ENCODE measurements at regions not wholly inside any gene's neighbourhood (a gene's known extent, or its start where the extent isn't known, plus 50 kb on each side); places are given as distances from the start of the nearest gene placed in this dataset.

GRCh38 chr15:35936284-35936683 is 390.3 kb upstream of the DPH6 start:
- no peak for DNase-seq (ENCODE audit: low read depth)
- no peak for TF ChIP-seq CTCF (IDR thresholded peaks at IDR 0.05; ENCODE audit: low read depth, low read length, missing control alignments)
- in situ Hi-C loops (cut with HindIII; ENCODE audit: low sequenced_read_pairs) = no loop called here

GRCh38 chr15:35937380-35937779 is 391.4 kb upstream of the DPH6 start:
- no peak for DNase-seq (ENCODE audit: low read depth)
- in situ Hi-C loops (cut with HindIII; ENCODE audit: low sequenced_read_pairs) = no loop called here
- no peak for TF ChIP-seq CTCF (IDR thresholded peaks at IDR 0.05; ENCODE audit: low read depth, low read length, missing control alignments)
- no peak overlapping the region for H3K4me3 ChIP-seq (ENCODE audit: low read depth, low read length)

More at GRCh38 chr15:35936284-35936683, 390.3 kb upstream of the DPH6 start:
- H3K4me3 ChIP-seq (ENCODE audit: low read depth, low read length) = no peak overlapping the region

GRCh38 chr15:35944945-35945585 is 399.1 kb upstream of the DPH6 start:
- TF ChIP-seq CTCF (IDR thresholded peaks at IDR 0.05; ENCODE audit: low read depth, low read length, missing control alignments) = no peak
- in situ Hi-C loops (cut with HindIII; ENCODE audit: low sequenced_read_pairs) = no loop called here
- no peak for DNase-seq (ENCODE audit: low read depth)
- H3K4me3 ChIP-seq (ENCODE audit: low read depth, low read length) = no peak overlapping the region

GRCh38 chr15:35953424-35953823 is 407.5 kb upstream of the DPH6 start:
- DNase-seq (ENCODE audit: low read depth) = no peak
- H3K4me3 ChIP-seq (ENCODE audit: low read depth, low read length) = no peak overlapping the region
- in situ Hi-C loops (cut with HindIII; ENCODE audit: low sequenced_read_pairs) = no loop called here
- TF ChIP-seq CTCF (IDR thresholded peaks at IDR 0.05; ENCODE audit: low read depth, low read length, missing control alignments) = no peak

GRCh38 chr15:35956056-35956455 is 410.1 kb upstream of the DPH6 start:
- no peak for TF ChIP-seq CTCF (IDR thresholded peaks at IDR 0.05; ENCODE audit: low read depth, low read length, missing control alignments)
- no peak overlapping the region for H3K4me3 ChIP-seq (ENCODE audit: low read depth, low read length)
- DNase-seq (ENCODE audit: low read depth) = no peak
- in situ Hi-C loops (cut with HindIII; ENCODE audit: low sequenced_read_pairs) = no loop called here

GRCh38 chr15:35958021-35958420 is 412.1 kb upstream of the DPH6 start:
- TF ChIP-seq CTCF (IDR thresholded peaks at IDR 0.05; ENCODE audit: low read depth, low read length, missing control alignments) = no peak
- in situ Hi-C loops (cut with HindIII; ENCODE audit: low sequenced_read_pairs) = no loop called here
- H3K4me3 ChIP-seq (ENCODE audit: low read depth, low read length) = no peak overlapping the region
- peak; percentile 26 for DNase-seq (ENCODE audit: low read depth)
